ENCODE measurements at regions not wholly inside any gene's neighbourhood (a gene's known extent, or its start where the extent isn't known, plus 50 kb on each side); places are given as distances from the start of the nearest gene placed in this dataset.

GRCh38 chr6:99813565-99813964 lies 180.5 kb downstream of the MCHR2 start:
- TF ChIP-seq CTCF (IDR thresholded peaks at IDR 0.05) (no peak), OVOL2 (CRISPR knock-in tag; IDR thresholded peaks at IDR 0.05; ENCODE audit: borderline replicate concordance) (no peak)
